Adrenal gland (tissue), 5 donors: ENCODE measurements at regions not wholly inside any gene's neighbourhood (a gene's known extent, or its start where the extent isn't known, plus 50 kb on each side); places are given as distances from the start of the nearest gene placed in this dataset.
"Not testable (repeated sequence)": the region's sequence is repeated elsewhere in the genome, so short reads cannot be mapped to it uniquely, and the experiment has no call there.

Source experiments
- POLR2A ChIP-seq, 2 donors: fragments of 450-650 bp; IDR thresholded peaks; one replicate each; pipeline ENCODE4 v1.6.1; 2017; ENCODE audit warnings: antibody characterized with exemption in 2 of 2, mild to moderate bottlenecking in 2 of 2, moderate library complexity in 1 of 2
- TF ChIP-seq, protein P1 (sequence below), 6 experiments: fragments of 450-650 bp in 4 of 6; fragments of 200-600 bp in 2 of 6; sonication (generic) in 1 of 6; IDR thresholded peaks; 1 replicate in 5 of 6; 2 replicates in 1 of 6; pipeline versions ENCODE4 v1.5.1 to v1.8.0; 2016 to 2021; ENCODE audit warnings: antibody characterized with exemption in 6 of 6, mild to moderate bottlenecking in 2 of 6, moderate library complexity in 1 of 6
- donor health status: DM: no; HTN: no; CAD: no.

DNA sequence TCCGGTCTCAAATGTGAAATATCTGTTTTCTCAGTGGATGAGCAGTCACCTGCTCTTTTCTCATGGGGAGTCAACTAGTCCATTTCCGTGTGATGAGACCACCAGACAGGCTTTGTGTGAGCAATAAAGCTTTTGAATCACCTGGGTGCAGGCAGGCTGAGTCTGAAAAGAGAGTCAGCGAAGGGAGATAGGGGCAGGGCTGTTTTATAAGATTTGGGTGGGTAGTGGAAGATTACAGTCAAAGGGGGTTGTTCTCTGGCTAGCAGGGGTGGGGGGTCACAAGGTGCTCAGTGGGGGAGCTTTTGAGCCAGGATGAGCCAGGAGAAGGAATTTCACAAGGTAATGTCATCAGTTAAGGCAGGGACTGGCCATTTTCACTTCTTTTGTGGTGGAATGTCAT lies 176.5 kb upstream of the SERPINE2 start:
- TF ChIP-seq, protein P1, sequence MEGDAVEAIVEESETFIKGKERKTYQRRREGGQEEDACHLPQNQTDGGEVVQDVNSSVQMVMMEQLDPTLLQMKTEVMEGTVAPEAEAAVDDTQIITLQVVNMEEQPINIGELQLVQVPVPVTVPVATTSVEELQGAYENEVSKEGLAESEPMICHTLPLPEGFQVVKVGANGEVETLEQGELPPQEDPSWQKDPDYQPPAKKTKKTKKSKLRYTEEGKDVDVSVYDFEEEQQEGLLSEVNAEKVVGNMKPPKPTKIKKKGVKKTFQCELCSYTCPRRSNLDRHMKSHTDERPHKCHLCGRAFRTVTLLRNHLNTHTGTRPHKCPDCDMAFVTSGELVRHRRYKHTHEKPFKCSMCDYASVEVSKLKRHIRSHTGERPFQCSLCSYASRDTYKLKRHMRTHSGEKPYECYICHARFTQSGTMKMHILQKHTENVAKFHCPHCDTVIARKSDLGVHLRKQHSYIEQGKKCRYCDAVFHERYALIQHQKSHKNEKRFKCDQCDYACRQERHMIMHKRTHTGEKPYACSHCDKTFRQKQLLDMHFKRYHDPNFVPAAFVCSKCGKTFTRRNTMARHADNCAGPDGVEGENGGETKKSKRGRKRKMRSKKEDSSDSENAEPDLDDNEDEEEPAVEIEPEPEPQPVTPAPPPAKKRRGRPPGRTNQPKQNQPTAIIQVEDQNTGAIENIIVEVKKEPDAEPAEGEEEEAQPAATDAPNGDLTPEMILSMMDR (IDR thresholded peaks at IDR 0.05) = not testable (repeated sequence)
- TF ChIP-seq POLR2A (IDR thresholded peaks at IDR 0.05) = not testable (repeated sequence)
